ENCODE measurements at regions not wholly inside any gene's neighbourhood (a gene's known extent, or its start where the extent isn't known, plus 50 kb on each side); places are given as distances from the start of the nearest gene placed in this dataset.

DNA sequence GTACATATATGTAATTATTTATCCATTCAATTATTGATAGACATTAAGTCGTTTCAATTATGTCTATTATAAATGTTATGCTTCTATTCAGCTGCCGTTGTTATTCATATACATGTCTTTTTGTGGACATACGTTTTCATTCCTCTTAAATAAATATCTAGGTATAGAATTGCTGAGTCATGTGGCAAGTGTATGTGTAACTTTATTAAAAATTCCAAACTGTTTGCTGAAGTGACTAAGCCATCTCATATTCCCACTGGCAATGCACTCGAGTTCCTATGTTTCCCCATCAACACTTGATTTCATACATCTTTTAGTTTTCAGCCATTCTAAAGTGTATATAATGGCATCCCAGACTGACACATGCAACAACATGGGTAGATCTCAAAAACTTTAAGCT lies 739.7 kb upstream of the POU3F2 start:
- DNase-seq (ENCODE audit: low read depth in 1 of 2, low spot score in 1 of 2): no peak
- TF ChIP-seq SPI1 (IDR thresholded peaks at IDR 0.05; ENCODE audit: borderline replicate concordance, low read depth): no peak
- TF ChIP-seq CTCF (IDR thresholded peaks at IDR 0.05; ENCODE audit: insufficient read depth, low read length): no peak
- no peak for TF ChIP-seq REST (IDR thresholded peaks at IDR 0.05; ENCODE audit: insufficient replicate concordance, low read depth)
- TF ChIP-seq POLR2AphosphoS5 (IDR thresholded peaks at IDR 0.05; ENCODE audit: low read depth): no peak
- TF ChIP-seq GABPA (IDR thresholded peaks at IDR 0.05; ENCODE audit: low read depth): no peak

DNA sequence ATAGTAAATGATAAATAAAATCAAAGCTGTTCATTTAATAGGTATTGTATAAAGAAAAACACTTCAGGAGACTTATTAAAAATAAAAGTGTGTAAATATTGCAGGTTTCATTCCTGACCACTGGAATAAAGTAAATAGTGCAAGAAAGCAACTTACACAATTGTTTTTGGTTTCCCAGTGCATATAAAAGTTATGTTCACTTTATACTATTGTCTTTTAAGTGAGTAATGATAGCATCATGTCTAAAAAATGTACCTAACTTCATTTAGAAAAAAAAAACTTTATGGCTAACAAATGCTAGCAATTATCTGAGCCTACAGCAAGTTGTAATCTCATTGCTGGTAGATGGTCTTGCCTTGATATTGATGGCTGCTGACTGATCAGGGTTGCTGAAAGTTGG lies 726.6 kb upstream of the POU3F2 start:
- TF ChIP-seq SPI1 (IDR thresholded peaks at IDR 0.05; ENCODE audit: borderline replicate concordance, low read depth) (no peak), REST (IDR thresholded peaks at IDR 0.05; ENCODE audit: insufficient replicate concordance, low read depth) (no peak), GABPA (IDR thresholded peaks at IDR 0.05; ENCODE audit: low read depth) (no peak), CTCF (IDR thresholded peaks at IDR 0.05; ENCODE audit: insufficient read depth, low read length) (no peak), POLR2AphosphoS5 (IDR thresholded peaks at IDR 0.05; ENCODE audit: low read depth) (no peak)
- no peak overlapping the region for H3K27ac ChIP-seq (replicated peaks)
- DNase-seq (ENCODE audit: low read depth in 1 of 2, low spot score in 1 of 2): no peak
- H3K4me3 ChIP-seq (replicated peaks; ENCODE audit: insufficient read depth, low read length): no peak overlapping the region
- no peaks in the 10 kb centered on the region for H3K27me3 ChIP-seq (ENCODE audit: insufficient read depth, poor library complexity, severe bottlenecking)

More for the DNA sequence above, 739.7 kb upstream of the POU3F2 start:
- Histone ChIP-seq H3K27ac (replicated peaks) (no peak overlapping the region), H3K27me3 (ENCODE audit: insufficient read depth, poor library complexity, severe bottlenecking) (no peaks in the 10 kb centered on the region), H3K4me3 (replicated peaks; ENCODE audit: insufficient read depth, low read length) (no peak overlapping the region)

GRCh38 chr6:98116455-98116854 lies 717.9 kb upstream of the POU3F2 start:
- Histone ChIP-seq H3K27me3 (ENCODE audit: insufficient read depth, poor library complexity, severe bottlenecking) (no peaks in the 10 kb centered on the region), H3K4me3 (replicated peaks; ENCODE audit: insufficient read depth, low read length) (no peak overlapping the region), H3K27ac (replicated peaks) (no peak overlapping the region)
- no peak for DNase-seq (ENCODE audit: low read depth in 1 of 2, low spot score in 1 of 2)
- TF ChIP-seq POLR2AphosphoS5 (IDR thresholded peaks at IDR 0.05; ENCODE audit: low read depth): no peak
- no peak for TF ChIP-seq SPI1 (IDR thresholded peaks at IDR 0.05; ENCODE audit: borderline replicate concordance, low read depth)
- TF ChIP-seq REST (IDR thresholded peaks at IDR 0.05; ENCODE audit: insufficient replicate concordance, low read depth): no peak
- TF ChIP-seq CTCF (IDR thresholded peaks at IDR 0.05; ENCODE audit: insufficient read depth, low read length): no peak
- no peak for TF ChIP-seq GABPA (IDR thresholded peaks at IDR 0.05; ENCODE audit: low read depth)

Data from HL-60 (cell line).